SU-DHL-6 (cell line): ENCODE measurements at regions not wholly inside any gene's neighbourhood (a gene's known extent, or its start where the extent isn't known, plus 50 kb on each side); places are given as distances from the start of the nearest gene placed in this dataset.

Experiments
- H2AFZ ChIP-seq: fragments of 200-600 bp; sonication (generic); 2 replicates; pipeline ENCODE4 v1.6.1; 2014; ENCODE audit warnings: low read depth, mild to moderate bottlenecking, moderate library complexity, mixed read lengths, antibody characterized with exemption, low read length; ENCODE audit not compliant: severe bottlenecking
- H3F3A ChIP-seq: fragments of 200-600 bp; shearing (Covaris generic); 2 replicates; pipeline ENCODE4 v1.6.0; 2016; ENCODE audit warnings: antibody characterized with exemption, mild to moderate bottlenecking; ENCODE audit not compliant: insufficient read depth
- H3K27ac ChIP-seq: fragments of 200-600 bp; sonication (generic); 2 replicates; pipeline ENCODE4 v1.5.1; 2016; ENCODE audit warnings: low read depth, mild to moderate bottlenecking, low read length, moderate library complexity, mixed read lengths
- H3K27me3 ChIP-seq: fragments of 200-600 bp; sonication (generic), shearing (Covaris generic); 2 replicates; pipeline ENCODE4 v1.6.0; 2014; ENCODE audit warnings: mild to moderate bottlenecking, low read length
- H3K36me3 ChIP-seq: fragments of 200-600 bp; sonication (generic); 2 replicates; pipeline ENCODE4 v1.6.1; 2014; ENCODE audit warnings: mild to moderate bottlenecking, low read length, mixed read lengths
- H3K4me2 ChIP-seq: fragments of 300-600, 200-600 bp; shearing (Covaris generic), sonication (generic); 2 replicates; pipeline ENCODE4 v1.6.0; 2014; ENCODE audit warnings: low read length, low read depth, mild to moderate bottlenecking; ENCODE audit not compliant: poor library complexity, severe bottlenecking
- H3K4me3 ChIP-seq: fragments of 200-600 bp; sonication (generic); 2 replicates; pipeline ENCODE4 v1.5.1; 2014; ENCODE audit warnings: antibody characterized with exemption, low read length, mild to moderate bottlenecking, mixed read lengths; ENCODE audit not compliant: insufficient read depth, poor library complexity, severe bottlenecking
- H3K79me2 ChIP-seq: fragments of 200-600 bp; sonication (generic); 2 replicates; pipeline ENCODE4 v1.6.1; 2014; ENCODE audit warnings: mild to moderate bottlenecking, low read length, moderate library complexity; ENCODE audit not compliant: insufficient read depth
- H3K9ac ChIP-seq: fragments of 200-600 bp; sonication (generic); 2 replicates; pipeline ENCODE4 v1.7.0; 2014; ENCODE audit warnings: mild to moderate bottlenecking, low read length
- H3K9me2 ChIP-seq: fragments of 200-600 bp; sonication (generic); replicated peaks from 2 replicates; pipeline ENCODE4 v1.6.1; 2014; ENCODE audit warnings: low read length; ENCODE audit not compliant: insufficient read depth
- H3K9me3 ChIP-seq: fragments of 200-600 bp; sonication (generic); 2 replicates; pipeline ENCODE4 v1.6.1; 2014; ENCODE audit warnings: low read length, mixed read lengths; ENCODE audit not compliant: insufficient read depth
- H4K20me1 ChIP-seq: fragments of 200-600 bp; sonication (generic); 2 replicates; pipeline ENCODE4 v1.6.1; 2014; ENCODE audit warnings: low read depth, mild to moderate bottlenecking, antibody characterized with exemption, low read length, moderate library complexity, mixed read lengths
- EZH2phosphoT487 ChIP-seq: fragments of 200-600 bp; sonication (generic), shearing (Covaris generic); conservative IDR thresholded peaks from 2 replicates; pipeline ENCODE4 v1.6.1; 2018; ENCODE audit warnings: mild to moderate bottlenecking, antibody characterized with exemption, low read length, moderate library complexity, mixed read lengths
- TF ChIP-seq, protein P1 (sequence below): fragments of 200-600 bp; sonication (generic); IDR thresholded peaks from one replicate; pipeline ENCODE4 v1.5.1; 2017; ENCODE audit warnings: antibody characterized with exemption, mild to moderate bottlenecking, low read length, moderate library complexity; ENCODE audit not compliant: insufficient read depth, poor library complexity, severe bottlenecking

DNA sequence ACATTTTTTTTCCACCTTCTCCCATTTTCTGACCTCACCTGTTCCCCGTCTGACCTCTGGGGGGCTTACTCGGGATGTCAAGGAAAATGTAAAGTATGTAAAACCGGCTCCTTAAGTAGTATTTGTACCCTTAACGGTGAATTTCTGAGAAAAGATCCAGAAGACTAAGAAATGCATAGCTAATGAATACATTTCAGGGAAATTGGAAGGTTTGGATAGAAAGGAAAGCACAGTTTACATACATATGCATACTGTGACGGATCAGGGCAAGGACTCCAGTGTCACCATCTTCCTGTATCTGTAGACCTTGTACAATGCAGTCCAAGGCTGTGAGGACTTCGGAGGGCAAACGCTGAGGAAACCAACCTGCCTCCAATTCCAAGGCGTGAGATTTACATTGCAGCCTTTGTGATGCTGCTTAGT, 2185.9 kb upstream of the TENM3 start:
- no peaks in the 10 kb centered on the region for H3K27me3 ChIP-seq
- H3K9me3 ChIP-seq, result no peaks in the 10 kb centered on the region
- H3K79me2 ChIP-seq, result no peaks in the 10 kb centered on the region
- no peak overlapping the region for H3K4me2 ChIP-seq
- H3K27ac ChIP-seq, result no peak overlapping the region
- no peak for TF ChIP-seq EZH2phosphoT487
- TF ChIP-seq, protein P1, sequence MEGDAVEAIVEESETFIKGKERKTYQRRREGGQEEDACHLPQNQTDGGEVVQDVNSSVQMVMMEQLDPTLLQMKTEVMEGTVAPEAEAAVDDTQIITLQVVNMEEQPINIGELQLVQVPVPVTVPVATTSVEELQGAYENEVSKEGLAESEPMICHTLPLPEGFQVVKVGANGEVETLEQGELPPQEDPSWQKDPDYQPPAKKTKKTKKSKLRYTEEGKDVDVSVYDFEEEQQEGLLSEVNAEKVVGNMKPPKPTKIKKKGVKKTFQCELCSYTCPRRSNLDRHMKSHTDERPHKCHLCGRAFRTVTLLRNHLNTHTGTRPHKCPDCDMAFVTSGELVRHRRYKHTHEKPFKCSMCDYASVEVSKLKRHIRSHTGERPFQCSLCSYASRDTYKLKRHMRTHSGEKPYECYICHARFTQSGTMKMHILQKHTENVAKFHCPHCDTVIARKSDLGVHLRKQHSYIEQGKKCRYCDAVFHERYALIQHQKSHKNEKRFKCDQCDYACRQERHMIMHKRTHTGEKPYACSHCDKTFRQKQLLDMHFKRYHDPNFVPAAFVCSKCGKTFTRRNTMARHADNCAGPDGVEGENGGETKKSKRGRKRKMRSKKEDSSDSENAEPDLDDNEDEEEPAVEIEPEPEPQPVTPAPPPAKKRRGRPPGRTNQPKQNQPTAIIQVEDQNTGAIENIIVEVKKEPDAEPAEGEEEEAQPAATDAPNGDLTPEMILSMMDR, result no peak
- no peaks in the 10 kb centered on the region for H3K36me3 ChIP-seq
- no peaks in the 10 kb centered on the region for H3F3A ChIP-seq
- no peak overlapping the region for H3K9ac ChIP-seq
- no peak overlapping the region for H2AFZ ChIP-seq
- H3K4me3 ChIP-seq, result no peak overlapping the region
- no peaks in the 10 kb centered on the region for H3K9me2 ChIP-seq
- no peaks in the 10 kb centered on the region for H4K20me1 ChIP-seq

- Histone ChIP-seq H3K36me3 (no peaks in the 10 kb centered on the region), H4K20me1 (no peaks in the 10 kb centered on the region), H3K79me2 (no peaks in the 10 kb centered on the region), H3K9me3 (no peaks in the 10 kb centered on the region), H3K9me2 (no peaks in the 10 kb centered on the region), H3K4me3 (no peak overlapping the region), H3K27me3 (no peaks in the 10 kb centered on the region), H3F3A (no peaks in the 10 kb centered on the region), H3K27ac (no peak overlapping the region), H3K4me2 (no peak overlapping the region), H3K9ac (no peak overlapping the region), H2AFZ (no peak overlapping the region)
- TF ChIP-seq, protein P1, result no peak
- TF ChIP-seq EZH2phosphoT487, result no peak
Measured at GRCh38 chr4:180057891-180058671, 2185.1 kb upstream of the TENM3 start.

GRCh38 chr4:180058691-180059215, 2184.4 kb upstream of the TENM3 start:
- Histone ChIP-seq H3K9ac (no peak overlapping the region), H3K4me3 (no peak overlapping the region), H3K27ac (no peak overlapping the region), H3K79me2 (no peaks in the 10 kb centered on the region), H3F3A (no peaks in the 10 kb centered on the region), H3K36me3 (no peaks in the 10 kb centered on the region), H3K9me3 (no peaks in the 10 kb centered on the region), H4K20me1 (no peaks in the 10 kb centered on the region), H2AFZ (no peak overlapping the region), H3K4me2 (no peak overlapping the region), H3K27me3 (no peaks in the 10 kb centered on the region), H3K9me2 (no peaks in the 10 kb centered on the region)
- TF ChIP-seq EZH2phosphoT487, result no peak
- TF ChIP-seq, protein P1, result no peak
